ENCODE measurements at regions not wholly inside any gene's neighbourhood (a gene's known extent, or its start where the extent isn't known, plus 50 kb on each side); places are given as distances from the start of the nearest gene placed in this dataset.

DNA sequence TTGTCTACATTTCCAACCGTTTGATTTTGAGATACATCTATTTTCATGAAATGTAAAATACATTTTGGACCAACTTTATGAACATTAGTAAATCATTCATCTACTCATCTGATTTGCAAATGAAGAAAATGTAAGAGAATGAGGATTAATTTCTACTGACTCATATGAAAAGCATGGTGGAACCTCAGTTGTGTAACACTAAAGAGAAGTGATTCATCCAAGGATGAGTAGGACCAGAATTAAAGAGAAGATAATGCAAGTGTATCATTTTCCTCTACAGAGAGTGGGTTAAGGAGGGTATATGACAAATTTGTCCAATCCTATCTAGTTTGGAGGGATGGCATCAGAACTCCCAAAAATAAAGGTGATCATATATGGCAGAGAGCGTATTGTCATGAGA lies 1967.6 kb downstream of the MRPL39 start:
- Histone ChIP-seq H3K4me3 (no peak overlapping the region), H2AFZ (no peak overlapping the region), H3F3A (replicated peaks; ENCODE audit: low read depth) (no peaks in the 10 kb centered on the region), H3K4me1 (ENCODE audit: insufficient read depth) (no peaks in the 10 kb centered on the region), H3K27ac (ENCODE audit: low read depth) (no peak overlapping the region), H3K36me3 (ENCODE audit: insufficient read depth) (no peaks in the 10 kb centered on the region), H3K27me3 (ENCODE audit: insufficient read depth) (no peaks in the 10 kb centered on the region), H4K20me1 (replicated peaks; ENCODE audit: insufficient read depth) (no peaks in the 10 kb centered on the region), H3K4me2 (no peak overlapping the region), H3K9me2 (ENCODE audit: insufficient read depth) (no peaks in the 10 kb centered on the region), H3K79me2 (replicated peaks; ENCODE audit: insufficient read depth) (no peaks in the 10 kb centered on the region)
- Mint-ChIP-seq H3K4me1 (no peaks in the 10 kb centered on the region), H3K27me3 (ENCODE audit: insufficient read depth, low read depth, poor library complexity) (no peaks in the 10 kb centered on the region), H3K27ac (no peak overlapping the region), H3K36me3 (ENCODE audit: low read depth) (no peaks in the 10 kb centered on the region; the same call in 2 of the 3 replicates), H3K4me3 (no peak overlapping the region), H3K9me3 (peaks cover 22% of the 10 kb centered on the region)
- DNase-seq (ENCODE audit: low spot score) (no peak), ATAC-seq (no peak)
- TF ChIP-seq POLR2AphosphoS5 (IDR thresholded peaks at IDR 0.05; ENCODE audit: low read depth) (no peak), JUNB (IDR thresholded peaks at IDR 0.05; ENCODE audit: unreplicated experiment) (no peak), NANOG (IDR thresholded peaks at IDR 0.05; ENCODE audit: borderline replicate concordance) (no peak), REST (IDR thresholded peaks at IDR 0.05; ENCODE audit: unreplicated experiment) (no peak), STAT1 (IDR thresholded peaks at IDR 0.05; ENCODE audit: unreplicated experiment) (no peak)
- TF ChIP-seq, protein P1, sequence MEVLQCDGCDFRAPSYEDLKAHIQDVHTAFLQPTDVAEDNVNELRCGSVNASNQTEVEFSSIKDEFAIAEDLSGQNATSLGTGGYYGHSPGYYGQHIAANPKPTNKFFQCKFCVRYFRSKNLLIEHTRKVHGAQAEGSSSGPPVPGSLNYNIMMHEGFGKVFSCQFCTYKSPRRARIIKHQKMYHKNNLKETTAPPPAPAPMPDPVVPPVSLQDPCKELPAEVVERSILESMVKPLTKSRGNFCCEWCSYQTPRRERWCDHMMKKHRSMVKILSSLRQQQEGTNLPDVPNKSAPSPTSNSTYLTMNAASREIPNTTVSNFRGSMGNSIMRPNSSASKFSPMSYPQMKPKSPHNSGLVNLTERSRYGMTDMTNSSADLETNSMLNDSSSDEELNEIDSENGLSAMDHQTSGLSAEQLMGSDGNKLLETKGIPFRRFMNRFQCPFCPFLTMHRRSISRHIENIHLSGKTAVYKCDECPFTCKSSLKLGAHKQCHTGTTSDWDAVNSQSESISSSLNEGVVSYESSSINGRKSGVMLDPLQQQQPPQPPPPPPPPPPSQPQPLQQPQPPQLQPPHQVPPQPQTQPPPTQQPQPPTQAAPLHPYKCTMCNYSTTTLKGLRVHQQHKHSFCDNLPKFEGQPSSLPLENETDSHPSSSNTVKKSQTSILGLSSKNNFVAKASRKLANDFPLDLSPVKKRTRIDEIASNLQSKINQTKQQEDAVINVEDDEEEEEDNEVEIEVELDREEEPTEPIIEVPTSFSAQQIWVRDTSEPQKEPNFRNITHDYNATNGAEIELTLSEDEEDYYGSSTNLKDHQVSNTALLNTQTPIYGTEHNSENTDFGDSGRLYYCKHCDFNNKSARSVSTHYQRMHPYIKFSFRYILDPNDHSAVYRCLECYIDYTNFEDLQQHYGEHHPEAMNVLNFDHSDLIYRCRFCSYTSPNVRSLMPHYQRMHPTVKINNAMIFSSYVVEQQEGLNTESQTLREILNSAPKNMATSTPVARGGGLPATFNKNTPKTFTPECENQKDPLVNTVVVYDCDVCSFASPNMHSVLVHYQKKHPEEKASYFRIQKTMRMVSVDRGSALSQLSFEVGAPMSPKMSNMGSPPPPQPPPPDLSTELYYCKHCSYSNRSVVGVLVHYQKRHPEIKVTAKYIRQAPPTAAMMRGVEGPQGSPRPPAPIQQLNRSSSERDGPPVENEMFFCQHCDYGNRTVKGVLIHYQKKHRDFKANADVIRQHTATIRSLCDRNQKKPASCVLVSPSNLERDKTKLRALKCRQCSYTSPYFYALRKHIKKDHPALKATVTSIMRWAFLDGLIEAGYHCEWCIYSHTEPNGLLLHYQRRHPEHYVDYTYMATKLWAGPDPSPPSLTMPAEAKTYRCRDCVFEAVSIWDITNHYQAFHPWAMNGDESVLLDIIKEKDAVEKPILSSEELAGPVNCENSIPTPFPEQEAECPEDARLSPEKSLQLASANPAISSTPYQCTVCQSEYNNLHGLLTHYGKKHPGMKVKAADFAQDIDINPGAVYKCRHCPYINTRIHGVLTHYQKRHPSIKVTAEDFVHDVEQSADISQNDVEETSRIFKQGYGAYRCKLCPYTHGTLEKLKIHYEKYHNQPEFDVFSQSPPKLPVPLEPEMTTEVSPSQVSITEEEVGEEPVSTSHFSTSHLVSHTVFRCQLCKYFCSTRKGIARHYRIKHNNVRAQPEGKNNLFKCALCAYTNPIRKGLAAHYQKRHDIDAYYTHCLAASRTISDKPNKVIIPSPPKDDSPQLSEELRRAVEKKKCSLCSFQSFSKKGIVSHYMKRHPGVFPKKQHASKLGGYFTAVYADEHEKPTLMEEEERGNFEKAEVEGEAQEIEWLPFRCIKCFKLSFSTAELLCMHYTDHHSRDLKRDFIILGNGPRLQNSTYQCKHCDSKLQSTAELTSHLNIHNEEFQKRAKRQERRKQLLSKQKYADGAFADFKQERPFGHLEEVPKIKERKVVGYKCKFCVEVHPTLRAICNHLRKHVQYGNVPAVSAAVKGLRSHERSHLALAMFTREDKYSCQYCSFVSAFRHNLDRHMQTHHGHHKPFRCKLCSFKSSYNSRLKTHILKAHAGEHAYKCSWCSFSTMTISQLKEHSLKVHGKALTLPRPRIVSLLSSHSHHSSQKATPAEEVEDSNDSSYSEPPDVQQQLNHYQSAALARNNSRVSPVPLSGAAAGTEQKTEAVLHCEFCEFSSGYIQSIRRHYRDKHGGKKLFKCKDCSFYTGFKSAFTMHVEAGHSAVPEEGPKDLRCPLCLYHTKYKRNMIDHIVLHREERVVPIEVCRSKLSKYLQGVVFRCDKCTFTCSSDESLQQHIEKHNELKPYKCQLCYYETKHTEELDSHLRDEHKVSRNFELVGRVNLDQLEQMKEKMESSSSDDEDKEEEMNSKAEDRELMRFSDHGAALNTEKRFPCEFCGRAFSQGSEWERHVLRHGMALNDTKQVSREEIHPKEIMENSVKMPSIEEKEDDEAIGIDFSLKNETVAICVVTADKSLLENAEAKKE (CRISPR knock-in tag; IDR thresholded peaks at IDR 0.05): no peak
- TF ChIP-seq, protein P2, sequence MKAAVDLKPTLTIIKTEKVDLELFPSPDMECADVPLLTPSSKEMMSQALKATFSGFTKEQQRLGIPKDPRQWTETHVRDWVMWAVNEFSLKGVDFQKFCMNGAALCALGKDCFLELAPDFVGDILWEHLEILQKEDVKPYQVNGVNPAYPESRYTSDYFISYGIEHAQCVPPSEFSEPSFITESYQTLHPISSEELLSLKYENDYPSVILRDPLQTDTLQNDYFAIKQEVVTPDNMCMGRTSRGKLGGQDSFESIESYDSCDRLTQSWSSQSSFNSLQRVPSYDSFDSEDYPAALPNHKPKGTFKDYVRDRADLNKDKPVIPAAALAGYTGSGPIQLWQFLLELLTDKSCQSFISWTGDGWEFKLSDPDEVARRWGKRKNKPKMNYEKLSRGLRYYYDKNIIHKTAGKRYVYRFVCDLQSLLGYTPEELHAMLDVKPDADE (IDR thresholded peaks at IDR 0.05): no peak

Measured in GM23338 (cell line).